HuH-7 (cell line): ENCODE measurements at regions not wholly inside any gene's neighbourhood (a gene's known extent, or its start where the extent isn't known, plus 50 kb on each side); places are given as distances from the start of the nearest gene placed in this dataset.
"Not testable (repeated sequence)": the region's sequence is repeated elsewhere in the genome, so short reads cannot be mapped to it uniquely, and the experiment has no call there.

ENCODE experiments used
- DNase-seq: peaks from one replicate; pipeline ENCODE4 v3.0.0; 2011; ENCODE audit warnings: low spot score

GRCh38 chr2:226320076-226320948, 479.3 kb downstream of the IRS1 start:
- DNase-seq: no peak

- DNase-seq: no peak
Observed at GRCh38 chr2:226317970-226318369, 481.6 kb downstream of the IRS1 start.

- no peak for DNase-seq
Observed at GRCh38 chr2:226313060-226313459, 486.6 kb downstream of the IRS1 start.

- DNase-seq: no peak
Observed at GRCh38 chr2:226312155-226312554, 487.5 kb downstream of the IRS1 start.

GRCh38 chr2:226310146-226310545, 489.5 kb downstream of the IRS1 start:
- DNase-seq: no peak

- no peak for DNase-seq
Observed at GRCh38 chr2:226308986-226309385, 490.6 kb downstream of the IRS1 start.

- DNase-seq: no peak
Observed at GRCh38 chr2:226308323-226308680, 491.3 kb downstream of the IRS1 start.

GRCh38 chr2:226307487-226308322, 491.9 kb downstream of the IRS1 start:
- DNase-seq: no peak

GRCh38 chr2:226306969-226307368, 492.7 kb downstream of the IRS1 start:
- DNase-seq: no peak

GRCh38 chr2:226304308-226304707, 495.3 kb downstream of the IRS1 start:
- DNase-seq: no peak

- no peak for DNase-seq
Observed at GRCh38 chr2:226303707-226304106, 495.9 kb downstream of the IRS1 start.

GRCh38 chr2:226300196-226300886, 499.3 kb downstream of the IRS1 start:
- DNase-seq: no peak

- no peak for DNase-seq
Observed at GRCh38 chr2:226299771-226300170, 499.8 kb downstream of the IRS1 start.

GRCh38 chr2:226295681-226296080, 503.9 kb downstream of the IRS1 start:
- DNase-seq: no peak

- no peak for DNase-seq
Observed at GRCh38 chr2:226295123-226295522, 504.5 kb downstream of the IRS1 start.

GRCh38 chr2:226291281-226291680, 508.3 kb downstream of the IRS1 start:
- DNase-seq: not testable (repeated sequence)

- DNase-seq: no peak
Observed at GRCh38 chr2:226286916-226287315, 512.7 kb downstream of the IRS1 start.

GRCh38 chr2:226283796-226284195, 515.8 kb downstream of the IRS1 start:
- DNase-seq: no peak

GRCh38 chr2:226282151-226282550, 517.5 kb downstream of the IRS1 start:
- DNase-seq: no peak

GRCh38 chr2:226280136-226280535, 519.5 kb downstream of the IRS1 start:
- not testable (repeated sequence) for DNase-seq

GRCh38 chr2:226275215-226275614, 524.4 kb downstream of the IRS1 start:
- DNase-seq: no peak

- DNase-seq: no peak
Observed at GRCh38 chr2:226274143-226274542, 525.5 kb downstream of the IRS1 start.

GRCh38 chr2:226273440-226273839, 526.2 kb downstream of the IRS1 start:
- no peak for DNase-seq
